PC-3 (cell line): ENCODE measurements at regions not wholly inside any gene's neighbourhood (a gene's known extent, or its start where the extent isn't known, plus 50 kb on each side); places are given as distances from the start of the nearest gene placed in this dataset.

Experiments used
- EZH2 ChIP-seq: fragments of 300-600 bp; sonication (generic); IDR thresholded peaks from one replicate; pipeline ENCODE4 v1.6.1; 2017; ENCODE audit warnings: antibody characterized with exemption, mild to moderate bottlenecking, low read length; ENCODE audit not compliant: unreplicated experiment
- TF ChIP-seq, protein P1 (sequence below): fragments of 300-600 bp; sonication (generic); conservative IDR thresholded peaks from 2 replicates; pipeline ENCODE4 v1.5.1; 2017; ENCODE audit warnings: antibody characterized with exemption, low read depth, mild to moderate bottlenecking, low read length

DNA sequence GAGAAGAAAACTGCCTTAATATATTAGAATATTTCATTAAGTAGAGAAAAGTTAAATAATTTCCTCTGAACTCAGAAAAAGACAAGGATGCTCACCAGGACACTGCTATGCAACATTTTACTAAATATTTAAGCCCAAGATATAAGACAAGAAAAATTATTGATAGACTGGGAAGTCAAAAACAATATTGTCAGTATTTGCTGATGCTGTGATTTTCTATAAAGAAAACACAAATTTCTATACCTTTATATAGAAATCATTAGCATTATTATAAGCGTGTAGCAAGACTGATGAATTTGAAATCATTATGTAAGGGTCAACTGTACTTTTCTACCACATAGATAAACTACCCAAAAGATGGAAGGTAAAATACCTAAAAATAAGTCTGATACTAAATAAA lies 451.0 kb downstream of the RNF144A start:
- TF ChIP-seq, protein P1, sequence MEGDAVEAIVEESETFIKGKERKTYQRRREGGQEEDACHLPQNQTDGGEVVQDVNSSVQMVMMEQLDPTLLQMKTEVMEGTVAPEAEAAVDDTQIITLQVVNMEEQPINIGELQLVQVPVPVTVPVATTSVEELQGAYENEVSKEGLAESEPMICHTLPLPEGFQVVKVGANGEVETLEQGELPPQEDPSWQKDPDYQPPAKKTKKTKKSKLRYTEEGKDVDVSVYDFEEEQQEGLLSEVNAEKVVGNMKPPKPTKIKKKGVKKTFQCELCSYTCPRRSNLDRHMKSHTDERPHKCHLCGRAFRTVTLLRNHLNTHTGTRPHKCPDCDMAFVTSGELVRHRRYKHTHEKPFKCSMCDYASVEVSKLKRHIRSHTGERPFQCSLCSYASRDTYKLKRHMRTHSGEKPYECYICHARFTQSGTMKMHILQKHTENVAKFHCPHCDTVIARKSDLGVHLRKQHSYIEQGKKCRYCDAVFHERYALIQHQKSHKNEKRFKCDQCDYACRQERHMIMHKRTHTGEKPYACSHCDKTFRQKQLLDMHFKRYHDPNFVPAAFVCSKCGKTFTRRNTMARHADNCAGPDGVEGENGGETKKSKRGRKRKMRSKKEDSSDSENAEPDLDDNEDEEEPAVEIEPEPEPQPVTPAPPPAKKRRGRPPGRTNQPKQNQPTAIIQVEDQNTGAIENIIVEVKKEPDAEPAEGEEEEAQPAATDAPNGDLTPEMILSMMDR: no peak
- TF ChIP-seq EZH2: no peak
